Peyer's patch (tissue), 4 donors: ENCODE measurements at regions not wholly inside any gene's neighbourhood (a gene's known extent, or its start where the extent isn't known, plus 50 kb on each side); places are given as distances from the start of the nearest gene placed in this dataset.

Experiments used
- DNase-seq, 3 donors: peaks; one replicate each; pipeline ENCODE4 v3.0.0-alpha.2; 2017 to 2019
- H3K27ac ChIP-seq, 4 donors: fragments of 200-600 bp; sonication (generic); one replicate each; pipeline ENCODE4 v1.5.1; 2016 to 2019
- H3K27me3 ChIP-seq, 2 donors: fragments of 200-600 bp; sonication (generic); one replicate each; pipeline ENCODE4 v1.5.1; 2019
- H3K36me3 ChIP-seq, 3 donors: fragments of 200-600 bp; sonication (generic); one replicate each; pipeline ENCODE4 v1.5.1; 2016 to 2019
- H3K4me1 ChIP-seq, 4 donors: fragments of 200-600 bp; sonication (generic); one replicate each; pipeline ENCODE4 v1.5.1; 2016 to 2019
- H3K4me3 ChIP-seq, 4 donors: fragments of 200-600 bp; sonication (generic); 1 replicate in 3 of 4; 2 replicates in 1 of 4; pipeline ENCODE4 v1.5.1; 2016 to 2019; ENCODE audit warnings: mild to moderate bottlenecking in 1 of 4
- H3K9me3 ChIP-seq, 4 donors: fragments of 200-600 bp; sonication (generic); one replicate each; pipeline ENCODE4 v1.5.1; 2016 to 2019; ENCODE audit warnings: mild to moderate bottlenecking in 1 of 4
- CTCF ChIP-seq, 6 experiments: fragments of 450-650 bp in 4 of 6; fragments of 200-600 bp in 2 of 6; sonication (generic) in 1 of 6; IDR thresholded peaks; one replicate each; pipeline ENCODE4 v1.5.1; 2017 to 2019; ENCODE audit warnings: antibody characterized with exemption in 6 of 6, mild to moderate bottlenecking in 3 of 6, moderate library complexity in 1 of 6
- POLR2A ChIP-seq, 2 donors: fragments of 450-650 bp; IDR thresholded peaks; one replicate each; pipeline ENCODE4 v1.5.1; 2017; ENCODE audit warnings: antibody characterized with exemption in 2 of 2, mild to moderate bottlenecking in 2 of 2, moderate library complexity in 2 of 2
- small RNA-seq, 2 donors: library from RNA; depleted of rRNA; stranded (forward); fragments of <200 nt; gene quantifications; one replicate each; pipeline ENCODE3, GENCODE V24; 2016

GRCh38 chr1:110731529-110731928 is 56.8 kb upstream of the KCNA3 start:
- Histone ChIP-seq H3K27ac (no peak overlapping the region), H3K4me1 (peaks cover 0 to 8% (median 0%) of the 10 kb centered on the region in 4 donors), H3K4me3 (no peak overlapping the region), H3K36me3 (no peaks in the 10 kb centered on the region), H3K9me3 (no peaks in the 10 kb centered on the region), H3K27me3 (no peaks in the 10 kb centered on the region)
- no peak for DNase-seq
- TF ChIP-seq POLR2A (IDR thresholded peaks at IDR 0.05) (no peak), CTCF (IDR thresholded peaks at IDR 0.05) (no peak)

GRCh38 chr1:110728388-110729001 is 53.8 kb upstream of the KCNA3 start:
- DNase-seq = no peak
- Histone ChIP-seq H3K36me3 (no peaks in the 10 kb centered on the region), H3K4me3 (no peak overlapping the region), H3K9me3 (no peaks in the 10 kb centered on the region), H3K4me1 (peaks cover 0 to 8% (median 0%) of the 10 kb centered on the region in 4 donors), H3K27ac (no peak overlapping the region), H3K27me3 (no peaks in the 10 kb centered on the region)
- no peak for TF ChIP-seq POLR2A (IDR thresholded peaks at IDR 0.05)
- TF ChIP-seq CTCF (IDR thresholded peaks at IDR 0.05) = no peak

- H3K4me3 ChIP-seq = no peak overlapping the region
- no peaks in the 10 kb centered on the region for H3K36me3 ChIP-seq
- TF ChIP-seq CTCF (IDR thresholded peaks at IDR 0.05) = no peak
- no peaks in the 10 kb centered on the region for H3K9me3 ChIP-seq
- peak overlapping the region in 1 of 4 donors; percentile 42 for H3K27ac ChIP-seq
- H3K4me1 ChIP-seq = peaks cover 0 to 8% (median 0%) of the 10 kb centered on the region in 4 donors
- DNase-seq = no peak
- no peaks in the 10 kb centered on the region for H3K27me3 ChIP-seq
Measured at GRCh38 chr1:110727246-110727645, 52.5 kb upstream of the KCNA3 start.

GRCh38 chr1:110726755-110727154 is 52.0 kb upstream of the KCNA3 start:
- DNase-seq = no peak
- Histone ChIP-seq H3K4me1 (peaks cover 0 to 8% (median 0%) of the 10 kb centered on the region in 4 donors), H3K36me3 (no peaks in the 10 kb centered on the region), H3K27me3 (no peaks in the 10 kb centered on the region), H3K27ac (peak overlapping the region in 1 of 4 donors; percentile 42), H3K9me3 (no peaks in the 10 kb centered on the region), H3K4me3 (no peak overlapping the region)
- TF ChIP-seq CTCF (IDR thresholded peaks at IDR 0.05) (no peak), POLR2A (IDR thresholded peaks at IDR 0.05) (no peak)

Small RNA genes in the stretch of these regions (small RNA-seq; reads per million reads assigned to genes)
- 0 reads per million in 2 donors for gene RF00019
